HK-2 (cell line): ENCODE measurements at regions not wholly inside any gene's neighbourhood (a gene's known extent, or its start where the extent isn't known, plus 50 kb on each side); places are given as distances from the start of the nearest gene placed in this dataset.
"Not testable (repeated sequence)": the region's sequence is repeated elsewhere in the genome, so short reads cannot be mapped to it uniquely, and the experiment has no call there.

ENCODE experiments used
- DNase-seq: peaks from one replicate; pipeline ENCODE4 v3.0.0-alpha.2; 2018; ENCODE audit not compliant: unreplicated experiment

DNA sequence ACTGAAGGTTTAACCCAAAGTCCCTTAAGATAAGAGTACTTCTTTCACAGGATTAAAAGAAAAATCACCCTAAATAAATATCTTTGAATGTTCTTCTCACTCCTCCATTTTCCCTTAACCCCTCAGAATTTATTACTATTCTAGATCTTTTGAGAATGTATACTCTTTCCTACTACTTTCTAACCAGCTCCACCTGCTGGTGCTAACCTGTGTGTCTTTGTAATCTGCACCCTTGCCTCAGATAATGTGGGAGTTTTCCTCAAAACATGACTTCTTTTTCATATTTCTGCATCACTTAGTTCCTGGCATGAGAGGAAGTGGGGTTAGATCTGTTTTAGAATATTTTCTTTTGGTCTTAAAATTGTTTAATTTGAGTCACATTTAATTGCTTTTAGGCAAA, 394.2 kb downstream of the BMP2 start:
- DNase-seq: no peak

- no peak for DNase-seq
Measured at GRCh38 chr20:7171911-7172310, 404.4 kb downstream of the BMP2 start.

GRCh38 chr20:7174554-7174953, 407.1 kb downstream of the BMP2 start:
- no peak for DNase-seq

DNA sequence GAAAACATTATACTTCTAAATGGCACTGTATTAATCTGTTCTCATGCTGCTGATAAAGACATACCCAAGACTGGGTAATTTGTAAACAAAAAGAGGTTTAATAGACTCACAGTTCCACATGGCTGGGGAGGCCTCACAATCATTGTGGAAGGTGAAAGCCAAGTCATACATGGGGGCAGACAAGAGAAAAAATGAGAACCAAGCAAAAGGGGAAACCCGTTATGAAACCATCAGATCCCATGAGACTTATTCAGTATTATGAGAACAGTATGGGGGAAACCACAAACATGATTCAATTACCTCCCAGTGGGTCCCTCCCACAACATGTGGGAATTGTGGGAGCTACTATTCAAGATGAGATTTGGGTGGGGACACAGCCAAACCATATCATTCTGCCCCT, 408.3 kb downstream of the BMP2 start:
- not testable (repeated sequence) for DNase-seq

DNA sequence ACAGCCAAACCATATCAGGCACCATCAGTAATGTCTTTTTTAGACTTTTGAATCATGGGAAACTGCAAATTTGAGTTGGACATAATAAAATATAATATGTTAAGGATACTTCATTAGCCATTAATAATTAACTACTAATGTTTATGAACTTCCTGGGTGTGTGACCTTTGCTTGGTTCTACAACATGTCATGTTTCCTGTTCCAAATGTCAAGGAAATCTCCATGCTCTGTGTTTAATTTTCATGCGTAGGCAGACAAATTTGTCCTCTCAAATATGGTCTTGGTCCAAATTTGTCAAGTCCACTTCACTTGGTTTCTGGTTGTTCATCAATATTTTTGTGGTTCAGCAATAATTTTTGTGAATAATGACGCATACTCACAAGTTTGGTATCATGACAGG, 410.5 kb downstream of the BMP2 start:
- DNase-seq: no peak

DNA sequence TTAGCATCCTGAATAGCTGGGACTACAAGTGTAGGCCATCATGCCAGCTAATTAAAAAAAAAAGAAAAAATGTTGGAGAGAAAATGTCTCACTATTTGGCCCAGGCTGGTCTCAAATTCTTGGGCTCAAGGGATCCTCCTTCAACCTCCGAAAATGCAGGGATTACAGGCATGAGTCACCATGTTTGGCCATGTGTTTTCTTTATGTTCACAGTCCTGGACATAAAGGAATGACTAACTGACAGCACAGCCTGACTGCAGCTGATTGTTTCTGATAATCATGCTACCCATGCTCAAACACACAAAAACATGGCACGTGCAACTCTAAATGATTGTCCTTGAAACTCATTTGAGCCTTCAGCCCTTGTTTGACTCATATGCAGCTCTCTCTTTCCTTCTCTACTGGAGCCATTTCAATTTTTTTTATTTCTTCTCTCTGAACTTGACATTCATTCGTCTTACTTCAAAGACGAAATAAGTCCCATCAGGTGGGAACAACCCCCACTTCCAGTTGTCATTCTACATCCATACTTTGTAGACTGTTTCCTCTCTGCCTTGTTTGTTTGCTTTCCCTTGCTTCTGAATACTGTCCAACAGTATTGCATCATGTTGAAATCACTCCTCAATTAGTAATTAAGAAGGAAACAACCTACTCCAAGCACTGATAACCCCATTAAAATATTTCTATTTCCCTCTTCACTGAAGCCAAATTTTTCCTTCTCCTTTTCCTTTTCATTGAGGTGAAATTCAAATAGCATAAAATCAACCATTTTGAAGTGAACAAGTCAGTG, 413.0 kb downstream of the BMP2 start:
- no peak for DNase-seq

DNA sequence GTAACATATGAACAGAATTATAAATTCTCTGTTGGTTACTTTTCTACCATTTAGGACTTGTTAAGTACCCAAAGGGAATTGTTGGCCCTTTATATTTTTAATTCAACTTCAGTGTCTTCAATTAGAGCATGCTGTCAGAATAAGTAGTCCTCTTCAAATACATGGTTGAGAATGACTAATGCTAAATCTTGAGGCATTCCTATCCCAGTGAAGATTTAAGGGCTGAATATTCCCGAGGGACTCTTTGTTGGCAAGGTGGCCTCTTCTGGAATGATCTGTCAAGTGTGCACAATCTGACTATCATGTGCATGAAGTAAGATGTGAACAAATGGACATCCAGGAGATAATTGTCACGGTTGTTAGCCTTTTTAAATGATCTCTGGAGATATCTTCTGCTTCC, 421.7 kb downstream of the BMP2 start:
- DNase-seq: no peak

GRCh38 chr20:7193681-7194080, 426.2 kb downstream of the BMP2 start:
- DNase-seq: no peak

- DNase-seq: peak; percentile 51
Measured at GRCh38 chr20:7195704-7196103, 428.2 kb downstream of the BMP2 start.

DNA sequence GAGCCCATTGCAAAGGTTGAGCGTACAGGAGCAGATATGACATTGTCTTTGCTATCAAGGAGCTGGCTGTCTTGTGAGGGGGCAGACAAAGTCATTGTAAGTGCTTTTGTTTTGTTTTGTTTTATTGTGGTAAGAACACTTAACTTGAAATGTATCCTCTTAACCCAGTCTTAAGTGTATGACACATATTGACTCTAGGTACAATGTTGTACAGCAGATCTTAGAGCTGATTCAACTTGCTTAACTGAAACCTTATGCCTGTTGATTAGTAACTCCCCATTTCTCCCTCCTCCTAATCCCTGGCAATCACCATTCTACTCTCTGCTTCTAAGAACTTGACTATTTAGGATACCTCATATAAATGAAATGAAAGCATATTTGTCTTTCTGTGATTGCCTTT, 429.0 kb downstream of the BMP2 start:
- no peak for DNase-seq

GRCh38 chr20:7199861-7200260, 432.4 kb downstream of the BMP2 start:
- no peak for DNase-seq

GRCh38 chr20:7207186-7207798, 439.8 kb downstream of the BMP2 start:
- no peak for DNase-seq

DNA sequence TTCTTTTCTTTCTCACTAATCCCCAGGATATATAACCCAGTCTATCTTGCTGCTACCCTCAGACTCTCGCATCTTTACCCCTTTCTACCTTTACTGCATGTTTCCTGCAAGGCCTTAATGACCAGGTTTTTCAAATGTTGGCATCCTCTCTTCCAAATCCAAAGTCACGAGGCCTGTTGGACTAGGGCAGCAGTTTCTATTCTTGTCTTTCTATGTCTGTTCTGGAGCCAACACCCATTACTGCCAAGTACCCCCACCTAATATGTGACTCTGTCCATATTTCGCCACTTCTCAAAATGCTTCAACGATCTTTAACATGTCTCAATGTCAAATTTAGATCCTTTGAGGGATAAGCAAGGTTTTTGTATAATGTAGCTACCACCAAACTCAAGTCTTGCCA, 443.4 kb downstream of the BMP2 start:
- DNase-seq: no peak

DNA sequence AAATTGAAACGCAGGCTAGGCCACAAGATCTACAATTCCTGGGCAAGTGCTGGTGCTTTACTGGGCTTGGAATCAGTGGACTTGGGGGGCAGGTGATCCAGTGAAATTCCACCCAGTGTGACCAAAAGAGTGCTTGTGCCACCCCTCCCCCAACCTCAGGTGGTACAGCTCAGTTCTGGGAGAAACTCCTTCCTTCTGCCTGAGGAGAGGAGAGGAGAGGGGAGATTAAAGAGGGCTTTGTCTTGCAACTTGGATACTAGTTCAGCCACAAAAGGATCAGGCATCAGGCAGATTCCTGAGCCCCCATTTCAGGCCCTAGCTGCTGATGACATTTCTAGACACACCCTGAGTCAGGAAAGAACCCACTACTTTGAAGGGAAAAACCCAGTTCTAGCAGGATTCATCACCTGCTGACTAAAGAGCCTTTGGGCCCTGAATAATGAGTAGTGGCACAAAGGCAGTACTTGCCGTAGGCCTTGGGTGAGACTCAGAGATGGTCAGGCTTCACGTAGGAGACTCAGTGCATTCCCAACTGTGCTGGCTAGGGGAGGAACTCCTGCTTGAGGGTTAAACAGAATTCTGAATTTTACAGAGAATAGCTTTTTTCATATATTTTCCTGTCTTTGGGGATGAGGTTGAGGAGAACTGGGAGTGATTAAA, 446.7 kb downstream of the BMP2 start:
- no peak for DNase-seq

- DNase-seq: no peak
Measured at GRCh38 chr20:7217606-7218005, 450.1 kb downstream of the BMP2 start.

GRCh38 chr20:7220755-7221154, 453.3 kb downstream of the BMP2 start:
- DNase-seq: no peak

DNA sequence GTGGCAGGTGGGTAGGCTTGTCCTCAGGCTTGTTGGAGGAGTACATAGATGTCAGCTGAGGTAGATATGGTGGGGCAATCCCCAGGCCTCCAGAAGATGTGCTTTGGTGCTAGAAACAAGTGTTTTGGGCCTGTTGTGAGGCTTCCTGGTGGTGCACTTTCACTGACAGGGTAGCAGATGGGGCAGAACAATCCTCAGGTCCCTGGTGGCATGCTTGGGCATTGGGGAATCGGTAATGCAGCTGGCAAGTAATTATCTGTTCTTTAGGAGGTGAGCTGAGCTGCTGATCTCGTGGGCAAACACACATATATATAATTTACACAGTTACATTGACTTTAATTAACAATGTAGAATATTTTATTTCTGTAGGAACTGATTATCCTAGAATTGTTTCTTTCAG, 458.7 kb downstream of the BMP2 start:
- no peak for DNase-seq

- no peak for DNase-seq
Measured at GRCh38 chr20:7231303-7231702, 463.8 kb downstream of the BMP2 start.

GRCh38 chr20:7232796-7233195, 465.3 kb downstream of the BMP2 start:
- DNase-seq: no peak

GRCh38 chr20:7237251-7237650, 469.8 kb downstream of the BMP2 start:
- DNase-seq: no peak

DNA sequence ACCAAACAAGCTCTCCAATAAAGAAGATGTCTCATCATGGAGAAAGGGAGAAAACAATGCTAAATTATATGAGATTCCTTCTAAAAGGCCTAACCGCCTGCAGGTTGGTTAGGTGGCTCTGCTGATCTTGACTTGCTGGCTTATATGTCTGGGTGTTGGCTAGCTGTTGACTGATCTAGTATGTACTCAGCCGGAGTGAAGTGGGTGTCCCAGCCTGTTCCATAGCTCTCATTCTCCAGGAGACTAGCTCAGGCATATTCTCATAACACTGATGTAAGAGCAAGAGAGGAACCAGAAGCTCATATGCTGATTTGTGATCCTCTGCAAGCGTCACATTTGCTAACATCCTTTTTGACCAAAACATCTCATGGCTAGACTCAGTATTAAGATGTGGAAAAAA, 473.0 kb downstream of the BMP2 start:
- DNase-seq: no peak

- DNase-seq: no peak
Measured at GRCh38 chr20:7248281-7249201, 481.1 kb downstream of the BMP2 start.
